Fibroblast of skin of right quadriceps (primary cell): ENCODE measurements at regions not wholly inside any gene's neighbourhood (a gene's known extent, or its start where the extent isn't known, plus 50 kb on each side); places are given as distances from the start of the nearest gene placed in this dataset.
"Not testable (repeated sequence)": the region's sequence is repeated elsewhere in the genome, so short reads cannot be mapped to it uniquely, and the experiment has no call there.

Source experiments
- DNase-seq: peaks from one replicate; pipeline ENCODE4 v3.0.0-alpha.2; 2013

DNA sequence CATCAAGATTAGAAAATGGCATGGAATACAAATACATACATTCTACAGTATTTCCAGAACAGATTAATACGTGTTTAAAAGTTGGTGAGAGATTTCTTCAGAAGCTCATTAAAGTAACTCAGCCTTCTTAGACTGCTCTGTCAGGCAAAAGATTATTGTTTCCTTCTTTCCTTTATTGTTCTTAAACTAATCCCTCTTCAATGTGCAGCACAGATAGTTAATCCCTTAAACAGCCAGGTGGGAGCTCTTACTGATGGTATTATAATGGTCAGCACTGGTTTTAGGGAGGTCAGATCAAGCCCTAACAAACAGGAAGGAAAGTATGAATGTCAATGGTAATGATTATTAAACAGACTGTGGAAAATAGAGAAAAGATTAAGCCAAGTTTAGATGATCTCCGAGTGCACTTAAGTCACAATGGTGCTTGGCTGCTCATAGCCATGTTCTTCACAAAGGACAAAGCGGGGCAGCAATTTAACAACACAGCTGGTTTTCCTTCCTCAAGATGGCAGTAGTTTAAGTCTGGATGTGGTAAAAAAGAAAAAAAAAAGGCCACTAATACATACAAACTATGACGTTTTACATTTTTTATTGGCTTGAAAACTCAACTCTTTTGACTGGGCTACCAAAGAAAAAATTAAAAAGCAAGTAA, 992.6 kb downstream of the PCDH9 start:
- no peak for DNase-seq

DNA sequence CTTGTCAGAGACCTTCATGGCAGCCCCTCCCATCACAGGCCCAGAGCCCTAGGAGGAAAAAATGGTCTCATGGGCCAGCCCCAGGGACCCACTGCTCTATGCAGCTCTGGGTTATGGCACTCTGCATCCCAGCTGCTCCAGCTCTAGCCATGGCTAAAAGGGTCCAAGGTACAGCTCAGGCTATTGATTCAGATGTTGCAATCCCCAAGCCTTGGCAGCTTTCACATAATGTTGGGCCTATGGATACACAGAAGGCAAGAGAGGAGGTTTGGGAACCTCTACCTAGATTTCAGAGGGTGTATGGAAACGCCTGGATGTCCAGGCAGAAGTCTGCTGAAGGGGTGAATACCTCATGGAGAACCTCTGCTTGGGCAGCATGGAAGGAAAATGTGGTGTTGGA, 996.0 kb downstream of the PCDH9 start:
- no peak for DNase-seq

DNA sequence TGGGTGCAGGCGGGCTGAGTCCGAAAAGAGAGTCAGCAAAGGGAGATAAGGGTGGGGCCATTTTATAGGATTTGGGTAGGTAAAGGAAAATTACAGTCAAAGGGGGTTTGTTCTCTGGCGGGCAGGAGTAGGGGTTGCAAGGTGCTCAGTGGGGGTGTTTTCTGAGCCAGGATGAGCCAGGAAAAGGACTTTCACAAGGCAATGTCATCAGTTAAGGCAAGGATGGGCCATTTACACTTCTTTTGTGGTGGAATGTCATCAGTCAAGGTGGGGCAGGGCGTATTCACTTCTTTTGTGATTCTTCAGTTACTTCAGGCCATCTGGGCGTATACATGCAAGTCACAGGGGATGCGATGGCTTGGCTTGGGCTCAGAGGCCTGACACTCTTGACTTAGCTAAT, 998.2 kb downstream of the PCDH9 start:
- DNase-seq: not testable (repeated sequence)

DNA sequence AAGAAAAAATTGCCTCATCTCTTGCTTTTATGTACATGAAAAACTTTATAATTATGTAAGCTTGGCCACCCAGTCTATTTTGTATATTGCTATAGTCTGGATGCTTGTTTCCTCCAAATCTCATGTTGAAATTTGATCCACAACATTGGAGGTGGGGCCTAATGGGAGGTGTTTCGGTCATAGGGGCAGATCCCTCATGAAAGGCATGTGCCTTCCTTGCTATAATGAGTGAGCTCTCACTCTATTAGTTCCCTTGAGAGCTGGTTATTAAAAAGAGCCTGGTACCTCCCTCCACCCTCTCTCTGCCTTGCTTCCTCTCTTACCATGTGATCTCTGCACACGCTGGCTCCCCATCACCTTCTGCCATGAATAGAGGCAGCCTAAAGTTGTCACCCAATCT, 1005.1 kb downstream of the PCDH9 start:
- DNase-seq: no peak

DNA sequence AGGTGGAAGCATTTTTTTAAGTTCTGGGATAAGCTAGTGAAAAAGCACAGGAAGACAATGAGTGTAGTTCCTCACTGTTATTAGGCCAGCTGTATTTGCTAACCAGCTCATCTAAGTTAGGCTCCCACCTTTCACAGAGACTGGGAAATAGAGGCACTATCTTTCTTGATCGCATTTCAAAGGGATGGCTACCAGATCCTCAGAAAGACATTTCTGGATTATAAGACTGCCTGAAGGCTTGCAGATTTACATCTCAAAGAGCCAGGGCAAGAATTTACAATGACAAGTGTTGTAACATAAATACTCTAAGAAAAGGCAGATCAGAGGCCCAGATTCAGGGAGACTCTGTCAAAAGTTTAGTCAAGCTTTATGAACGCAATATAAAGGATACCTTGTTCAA, 1005.5 kb downstream of the PCDH9 start:
- no peak for DNase-seq

DNA sequence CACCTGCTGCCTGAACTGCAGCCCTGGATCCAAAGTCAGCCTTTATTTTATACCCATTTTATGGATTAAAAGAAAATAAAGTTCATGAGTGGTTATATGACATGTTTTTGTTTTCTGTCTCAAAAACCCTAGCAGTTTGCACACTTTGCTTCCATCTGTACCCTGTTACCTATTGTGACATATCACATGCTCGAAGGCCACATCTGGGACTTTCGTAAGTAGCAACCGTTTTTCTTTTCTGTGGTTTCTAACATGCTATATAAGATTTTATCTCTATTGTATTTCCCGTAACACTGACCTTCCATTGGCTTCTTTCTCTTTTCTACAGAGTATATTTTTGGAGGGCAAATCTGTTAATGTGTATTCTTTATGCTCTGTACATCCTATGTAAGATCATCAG, 1007.2 kb downstream of the PCDH9 start:
- no peak for DNase-seq

DNA sequence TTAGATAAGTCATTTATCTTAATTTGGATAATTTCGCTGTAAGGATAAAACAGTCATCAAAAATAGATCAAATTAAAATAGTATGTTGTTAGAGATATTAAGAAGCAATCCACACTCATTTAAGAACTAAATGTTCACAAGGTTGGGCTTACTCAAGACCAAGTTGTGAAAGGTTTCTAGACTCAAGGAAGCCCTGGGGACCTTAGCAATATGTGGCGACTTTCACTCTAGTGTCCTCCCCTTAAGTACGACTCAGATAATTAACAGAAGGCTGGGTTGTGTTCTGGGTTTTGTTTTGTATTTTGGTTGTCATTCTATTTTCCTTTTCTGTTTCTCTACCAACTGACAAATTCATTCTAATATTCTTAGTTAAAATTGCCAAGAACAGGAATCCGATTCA, 1008.0 kb downstream of the PCDH9 start:
- DNase-seq: no peak

DNA sequence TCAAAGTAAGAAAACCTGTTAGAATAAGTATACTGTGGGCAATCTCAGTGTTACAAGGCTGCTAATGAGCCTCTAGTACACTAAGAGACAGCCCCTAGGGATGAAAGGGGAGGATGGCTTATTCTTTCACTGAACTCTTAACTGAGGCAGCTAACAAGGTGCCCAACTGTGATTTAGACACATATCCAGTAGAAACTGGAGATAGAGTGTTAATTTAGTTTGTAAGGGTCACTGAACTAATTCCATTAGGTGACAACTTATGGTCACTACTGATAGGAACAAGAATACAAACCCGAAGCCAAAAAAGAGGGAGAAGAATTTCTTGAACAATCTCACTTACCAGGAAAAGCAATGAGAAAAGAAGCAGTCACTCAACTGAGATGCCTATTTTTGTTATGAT, 1010.6 kb downstream of the PCDH9 start:
- no peak for DNase-seq

DNA sequence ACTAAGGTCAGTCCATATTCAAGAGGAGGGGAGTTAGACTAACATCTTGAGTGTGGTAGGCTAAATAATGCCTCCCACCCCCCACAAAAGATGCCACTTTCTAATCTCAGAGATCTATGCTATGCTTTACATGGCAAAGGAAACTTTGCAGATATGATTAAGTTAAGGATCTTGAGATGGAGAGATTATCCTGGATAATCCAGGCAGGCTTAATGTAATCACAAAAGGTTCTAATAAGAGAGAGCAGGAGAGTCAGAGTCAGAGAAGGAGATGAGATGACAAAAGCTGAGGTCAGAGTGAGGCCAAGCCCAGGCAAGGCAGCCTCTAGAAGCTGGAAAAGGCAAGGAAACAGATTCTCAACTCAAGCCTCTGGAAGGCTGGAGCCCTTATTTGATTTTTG, 1011.6 kb downstream of the PCDH9 start:
- DNase-seq: no peak

DNA sequence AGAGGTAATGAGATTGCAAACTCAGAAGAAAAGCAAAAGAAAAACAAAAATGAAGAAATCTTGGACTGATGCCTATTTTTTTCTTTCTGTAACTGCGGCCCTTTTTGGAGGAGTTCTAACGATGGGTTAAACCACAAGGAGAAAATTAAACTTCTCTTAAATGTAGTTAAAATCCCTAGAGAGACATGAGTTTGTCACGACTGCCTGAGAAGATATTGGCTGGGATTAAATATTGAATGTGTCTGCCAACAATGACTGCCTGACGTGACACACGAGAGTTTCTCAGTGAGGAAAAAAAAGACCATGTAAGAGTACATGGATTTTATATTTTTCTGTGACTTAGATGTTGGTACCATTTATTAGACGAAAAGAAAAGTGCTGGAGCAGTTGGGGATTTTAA, 1013.4 kb downstream of the PCDH9 start:
- peak; percentile 31 for DNase-seq

DNA sequence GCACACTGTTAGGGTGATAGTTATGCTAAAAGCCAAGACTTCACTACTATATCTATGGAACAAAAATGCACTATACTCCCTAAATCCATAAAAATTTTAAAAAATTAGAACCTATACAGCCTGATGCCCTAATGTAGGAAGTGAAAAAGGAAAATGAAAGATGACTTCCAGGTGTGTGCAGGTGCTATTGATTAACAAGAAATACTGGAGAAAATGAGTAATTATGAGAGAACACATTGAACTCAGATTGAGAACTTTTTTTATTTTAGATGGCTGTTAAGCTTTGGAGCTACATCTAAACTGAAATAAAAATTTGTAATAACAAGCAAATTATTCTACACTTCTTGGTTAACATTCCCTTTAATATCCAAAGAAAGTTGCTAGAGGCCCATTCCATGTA, 1015.7 kb downstream of the PCDH9 start:
- no peak for DNase-seq

DNA sequence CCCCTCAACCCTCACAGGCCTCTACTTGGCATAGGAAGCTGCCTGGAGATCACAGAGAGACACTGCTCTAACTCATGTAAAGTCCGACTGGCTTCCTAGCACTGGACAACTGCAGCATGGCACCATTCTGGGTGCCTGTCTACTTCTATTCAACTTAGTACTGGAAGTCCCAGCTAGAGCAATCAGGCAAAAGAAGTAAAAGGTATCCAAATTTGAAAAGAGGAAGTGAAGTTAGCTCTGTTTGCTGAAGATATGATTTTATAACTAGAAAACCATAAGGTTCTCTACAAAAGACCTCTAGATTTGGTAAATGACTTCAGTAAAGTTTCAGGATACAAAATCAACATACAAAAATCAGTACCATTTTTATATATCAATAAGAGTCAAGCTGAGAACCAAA, 1017.6 kb downstream of the PCDH9 start:
- no peak for DNase-seq

DNA sequence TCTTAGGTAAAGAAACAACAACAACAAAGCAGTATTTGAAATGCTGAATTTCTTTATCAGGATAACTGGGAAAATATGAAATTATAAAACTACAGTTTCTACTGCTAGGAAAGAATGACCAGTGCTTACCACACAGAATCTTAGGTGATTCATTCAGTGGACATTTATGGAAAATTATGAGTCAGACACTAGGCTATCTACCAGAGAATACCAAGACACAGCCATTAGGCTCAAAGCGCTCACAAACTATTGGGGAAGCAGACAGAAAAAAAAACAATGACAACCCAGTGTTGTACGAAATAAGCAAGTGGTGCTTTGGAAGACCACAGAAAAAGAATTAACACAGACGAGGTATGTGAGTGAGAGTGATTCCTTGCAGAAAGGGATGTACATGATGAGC, 1019.5 kb downstream of the PCDH9 start:
- DNase-seq: peak; percentile 91

DNA sequence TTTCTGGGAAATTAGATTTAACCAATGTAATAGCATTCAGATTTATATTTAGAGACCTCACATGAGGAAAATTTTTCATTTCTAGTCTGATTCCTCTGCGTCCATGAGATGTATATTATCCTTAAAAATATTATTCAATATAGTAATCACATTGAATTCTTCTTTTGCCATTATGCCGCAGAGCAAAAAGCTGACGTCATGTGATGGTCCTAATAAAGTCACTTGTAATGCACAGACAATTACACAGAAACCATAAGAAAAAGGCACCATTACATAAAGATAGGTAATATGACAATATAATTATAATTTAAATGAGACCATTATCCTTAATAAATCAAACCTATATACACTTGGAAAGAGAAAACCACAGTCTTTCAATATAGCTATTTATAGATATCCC, 1021.5 kb downstream of the PCDH9 start:
- DNase-seq: no peak

DNA sequence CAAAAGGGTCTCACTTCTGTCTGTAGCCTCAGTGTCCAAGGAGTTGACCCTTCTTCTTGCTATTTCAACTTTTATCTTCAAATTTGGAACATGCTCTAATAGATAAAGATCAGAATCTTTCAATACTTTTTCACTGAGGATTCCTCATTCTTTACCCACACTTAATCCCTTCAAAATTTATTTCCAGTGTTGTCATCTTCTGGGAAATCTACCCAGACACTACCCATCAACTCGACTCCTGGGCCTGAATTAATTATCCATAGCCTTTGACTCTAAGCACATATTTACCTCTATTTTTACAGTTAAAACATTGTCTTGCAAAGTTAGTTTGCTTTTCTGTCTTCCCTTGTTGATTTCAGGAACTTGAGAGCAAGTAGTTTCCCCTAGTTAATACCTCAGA, 1022.5 kb downstream of the PCDH9 start:
- DNase-seq: peak; percentile 37

DNA sequence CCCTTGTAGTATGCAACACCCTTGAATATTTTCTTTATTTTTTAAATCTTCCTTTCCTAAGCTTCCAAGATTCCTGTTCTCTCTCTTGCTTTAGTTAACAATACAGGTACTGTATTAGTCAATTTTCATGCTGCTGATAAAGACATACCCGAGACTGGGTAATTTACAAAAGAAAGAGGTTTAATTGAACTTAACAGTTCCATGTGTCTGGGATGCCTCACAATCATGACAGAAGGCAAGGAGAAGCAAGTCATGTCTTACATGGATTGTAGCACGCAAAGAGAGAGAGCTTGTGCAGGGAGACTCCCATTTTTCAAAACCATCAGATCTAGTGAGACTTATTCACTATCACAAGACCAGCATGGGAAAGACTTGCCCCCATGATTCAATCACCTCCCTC, 1024.3 kb downstream of the PCDH9 start:
- no peak for DNase-seq

DNA sequence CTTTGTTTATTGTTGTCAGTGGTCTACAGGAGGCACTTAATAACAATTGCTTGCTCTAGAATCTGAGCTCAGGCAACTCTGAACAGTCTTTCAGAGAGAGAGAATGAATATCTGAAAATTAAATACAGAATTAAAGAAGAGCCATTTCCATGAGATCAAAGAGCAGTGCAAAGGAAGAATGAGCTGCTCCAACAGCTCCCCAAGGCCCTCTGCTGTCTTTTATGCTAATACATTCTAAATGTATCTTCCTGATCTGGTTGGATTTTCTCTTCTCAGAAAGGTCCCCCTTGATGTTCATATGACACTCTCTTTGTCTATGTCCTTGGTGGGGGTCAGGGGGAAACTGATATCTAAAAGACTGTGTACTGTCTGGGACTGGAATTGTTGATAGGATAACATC, 1029.6 kb downstream of the PCDH9 start:
- no peak for DNase-seq

DNA sequence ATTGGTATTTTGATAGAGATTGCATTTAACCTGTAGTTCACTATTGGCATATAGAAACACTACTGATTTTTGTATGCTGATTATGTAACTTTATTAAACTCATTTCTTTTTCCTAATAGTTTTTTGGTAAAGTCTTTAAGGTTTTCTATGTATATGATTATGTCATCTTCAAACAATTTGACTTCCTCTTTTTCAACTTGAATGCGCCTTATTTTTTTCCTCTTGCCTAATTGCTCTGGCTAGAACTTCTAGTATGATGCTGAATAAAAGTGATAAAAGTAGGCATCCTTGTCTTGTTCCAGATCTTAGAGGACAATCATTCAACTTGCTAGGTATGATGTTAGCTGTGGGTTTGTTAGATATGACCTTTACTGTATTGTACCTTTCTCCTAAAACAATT, 1034.9 kb downstream of the PCDH9 start:
- DNase-seq: no peak

DNA sequence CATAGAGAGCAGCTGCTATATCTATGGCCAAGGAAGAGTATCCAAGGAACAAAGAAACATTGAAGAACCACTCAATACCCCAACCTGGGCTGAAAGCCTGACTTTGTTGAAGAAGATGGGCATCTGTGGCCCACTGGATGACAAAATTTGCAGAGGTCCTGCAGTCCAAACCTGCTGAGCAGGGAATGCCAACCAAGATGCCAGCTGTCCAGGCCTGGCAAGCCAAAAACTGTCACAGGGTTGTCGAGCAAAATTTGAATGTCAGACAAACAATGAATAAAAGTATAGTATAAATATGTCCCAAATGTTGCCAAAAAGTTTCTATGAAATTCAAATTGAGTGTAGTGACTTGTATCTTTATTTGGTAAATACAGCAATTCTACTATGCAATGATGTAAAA, 1040.2 kb downstream of the PCDH9 start:
- no peak for DNase-seq

DNA sequence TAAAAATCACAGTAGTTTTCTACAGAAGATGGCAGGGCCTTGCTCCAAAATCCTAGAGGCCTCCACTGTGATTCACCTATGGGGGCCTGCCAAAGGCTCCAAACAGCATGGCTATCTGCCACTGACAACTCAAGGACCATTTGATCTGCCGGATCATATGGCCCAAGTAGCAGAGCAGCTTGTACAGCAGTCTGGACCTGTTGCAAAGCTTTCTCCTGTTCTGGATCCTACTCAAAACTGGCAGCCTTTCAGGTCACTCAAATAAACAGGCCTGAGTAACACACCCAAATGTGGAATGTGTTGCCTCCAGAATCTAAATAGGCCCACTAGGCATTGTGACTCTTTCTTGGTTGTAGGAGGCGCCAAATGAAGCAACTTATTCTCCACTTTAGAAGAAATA, 1049.3 kb downstream of the PCDH9 start:
- DNase-seq: no peak

DNA sequence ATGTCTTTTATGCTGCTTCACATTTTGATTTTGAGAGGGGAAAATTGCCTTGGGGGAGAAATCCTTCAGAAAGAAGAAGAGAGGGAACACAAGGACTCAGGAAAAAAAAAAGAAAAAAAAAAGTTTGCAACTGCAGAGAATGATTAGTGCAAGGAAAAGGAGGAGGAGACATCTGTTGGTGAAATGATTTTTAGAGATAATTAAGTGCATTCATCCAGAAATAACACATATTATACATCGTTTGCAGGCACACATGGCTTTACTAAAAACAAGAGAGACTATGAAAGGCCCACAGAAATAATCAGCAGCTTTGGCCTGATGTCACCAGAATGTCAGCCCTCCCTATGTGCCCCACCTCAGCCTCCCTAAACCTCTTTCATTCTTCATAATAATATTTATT, 1058.2 kb downstream of the PCDH9 start:
- no peak for DNase-seq

DNA sequence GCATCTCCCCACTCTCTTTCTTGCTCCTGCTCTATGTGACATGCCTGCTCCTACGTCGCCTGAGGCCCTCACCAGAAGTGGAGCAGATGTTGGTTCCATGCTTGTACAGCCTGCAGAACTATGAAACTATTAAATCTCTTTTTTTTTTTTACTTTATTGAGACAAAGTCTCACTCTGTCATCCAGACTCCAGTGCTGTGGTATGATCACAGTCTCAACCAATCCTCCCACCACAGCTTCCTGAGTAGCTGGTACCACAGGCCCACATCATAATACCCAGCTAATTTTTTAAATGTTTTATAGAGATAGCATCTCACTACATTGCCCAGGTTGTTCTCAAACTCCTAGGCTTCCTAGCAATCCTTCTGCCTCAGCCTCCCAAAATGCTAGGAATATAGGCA, 1067.7 kb downstream of the PCDH9 start:
- no peak for DNase-seq

DNA sequence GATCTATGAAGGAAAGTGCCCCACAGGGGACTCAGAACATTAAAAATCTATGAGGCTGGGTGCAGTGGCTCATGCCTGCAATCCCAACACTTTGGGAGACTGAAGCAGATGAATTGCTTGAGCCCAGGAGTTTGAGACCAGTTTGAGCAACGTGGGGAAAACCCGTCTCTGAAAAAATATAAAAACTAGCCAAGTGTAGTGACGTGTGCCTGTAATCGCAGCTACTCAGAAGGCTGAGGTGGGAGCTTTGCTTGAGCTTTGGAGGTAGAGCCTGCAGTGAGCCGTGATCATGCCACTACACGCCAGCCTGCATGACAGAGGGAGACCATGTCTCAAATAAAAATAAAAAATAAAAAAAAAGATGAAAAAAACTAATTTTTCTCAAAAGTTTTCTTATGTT, 1070.6 kb downstream of the PCDH9 start:
- no peak for DNase-seq

DNA sequence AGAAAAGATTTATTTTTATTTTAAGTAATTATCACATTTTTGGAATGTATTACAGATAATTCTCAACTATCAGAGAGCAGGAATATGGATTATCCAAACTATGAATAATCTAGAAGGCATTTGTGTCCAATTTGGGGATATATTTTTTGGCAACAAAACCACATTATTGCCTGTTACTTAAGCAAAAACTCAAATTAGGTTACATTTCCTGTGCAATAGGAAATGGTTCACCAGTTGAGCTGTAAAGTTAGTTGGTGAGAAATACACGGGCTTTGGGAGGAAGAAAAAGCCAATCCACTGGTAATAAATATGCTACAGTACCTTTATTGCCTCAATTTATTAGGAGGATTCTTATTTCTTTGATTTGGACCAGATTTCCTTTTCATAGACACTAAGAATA, 1075.2 kb downstream of the PCDH9 start:
- DNase-seq: peak; percentile 74

DNA sequence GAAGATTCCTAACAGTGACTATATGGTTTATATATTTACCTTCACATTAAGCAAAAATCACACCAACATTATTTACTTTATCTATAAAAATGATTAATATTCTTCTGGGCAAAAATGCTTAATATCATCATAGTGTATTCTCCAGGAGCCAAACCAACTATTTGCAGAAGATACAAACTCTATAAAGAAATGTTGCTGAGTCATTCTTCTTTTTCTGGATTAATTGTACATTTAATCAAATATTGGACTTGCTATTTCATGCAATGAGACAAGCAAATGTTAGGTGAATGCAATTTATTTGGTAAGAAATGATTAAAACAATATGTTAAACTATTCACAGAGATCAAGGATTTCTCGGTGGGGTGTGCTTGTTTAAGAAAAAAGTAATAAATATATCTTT, 1075.8 kb downstream of the PCDH9 start:
- DNase-seq: peak; percentile 34

DNA sequence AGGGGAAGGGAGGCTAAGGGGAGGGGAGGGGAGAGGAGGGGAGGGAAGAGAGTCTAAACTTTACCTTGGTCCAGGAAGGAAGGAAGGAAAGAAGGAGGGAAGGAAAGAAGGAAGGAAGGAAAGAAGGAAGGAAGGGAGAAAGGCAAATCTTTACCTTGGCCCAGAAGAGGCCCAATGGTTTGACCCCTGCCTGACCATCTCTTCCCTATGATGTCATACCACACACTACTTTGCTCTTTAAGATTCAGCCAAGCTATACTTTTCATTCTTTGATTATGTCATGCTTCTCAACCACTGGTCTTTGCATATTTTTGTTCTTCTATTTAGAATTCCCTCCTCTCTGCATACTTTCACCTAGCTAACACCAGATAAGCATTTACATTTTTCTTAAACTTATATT, 1077.5 kb downstream of the PCDH9 start:
- DNase-seq: no peak
